ENCODE measurements at regions not wholly inside any gene's neighbourhood (a gene's known extent, or its start where the extent isn't known, plus 50 kb on each side); places are given as distances from the start of the nearest gene placed in this dataset.

DNA sequence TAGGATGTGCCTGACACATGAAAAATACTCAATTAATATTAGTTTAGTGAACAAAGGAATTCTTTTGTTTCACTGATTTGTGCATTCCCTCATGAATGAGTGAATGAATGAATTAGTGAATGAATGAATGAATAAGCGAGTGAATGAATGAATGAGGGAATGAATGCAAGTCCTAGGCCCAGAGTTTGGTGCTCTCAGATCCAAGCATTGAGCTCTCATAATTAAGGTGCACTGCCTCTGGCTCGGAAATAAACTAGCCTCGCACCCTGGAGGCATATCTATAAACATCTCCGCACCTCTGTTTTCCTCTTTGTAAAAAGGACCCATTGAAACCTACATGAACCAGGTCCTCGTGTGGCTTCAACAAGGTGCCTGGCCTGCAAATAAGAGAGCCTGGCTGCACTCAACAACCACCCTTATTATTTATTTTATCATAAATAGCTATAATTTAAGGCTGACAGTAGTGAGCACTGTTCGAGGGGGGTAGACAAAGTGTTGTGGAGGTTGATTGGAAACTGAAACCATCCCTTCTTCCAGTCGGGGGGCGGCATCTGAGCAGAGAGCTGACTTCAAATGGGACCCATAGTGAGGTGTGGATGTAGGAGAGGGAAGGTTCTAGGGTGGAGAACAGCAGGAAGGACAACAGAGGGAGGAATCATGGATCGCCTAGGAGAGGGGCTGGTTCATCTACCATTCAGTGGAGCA, 316.8 kb downstream of the BCL11B start:
- Histone ChIP-seq H3K27ac (ENCODE audit: low read depth in 2 of 2, low read length in 1 of 2) (no peak overlapping the region), H3K4me1 (ENCODE audit: control insufficient read depth in 1 of 2, insufficient read depth in 2 of 2, low read depth in 1 of 2, low read length in 1 of 2) (no peaks in the 10 kb centered on the region), H3K27me3 (ENCODE audit: insufficient read depth) (peaks cover 51% of the 10 kb centered on the region), H3K9ac (no peak overlapping the region), H3F3A (replicated peaks; ENCODE audit: insufficient read depth) (peaks cover 3% of the 10 kb centered on the region), H2AFZ (ENCODE audit: low read depth) (no peak overlapping the region), H3K9me2 (no peaks in the 10 kb centered on the region), H3K9me3 (no peaks in the 10 kb centered on the region), H3K4me2 (no peak overlapping the region), H4K20me1 (ENCODE audit: insufficient read depth) (no peaks in the 10 kb centered on the region), H3K4me3 (ENCODE audit: low read depth in 2 of 2, low read length in 1 of 2) (no peak overlapping the region), H3K36me3 (replicated peaks in 1 of 2; ENCODE audit: control insufficient read depth in 1 of 2, insufficient read depth in 2 of 2, low read length in 1 of 2) (no peaks in the 10 kb centered on the region), H3K79me2 (ENCODE audit: insufficient read depth) (no peaks in the 10 kb centered on the region)
- POLR2A ChIA-PET = no interaction called here
- WGBS (ENCODE audit: low lambda C conversion rate) = 9% methylated on average over 9 of the region's 9 CpGs
- TF ChIP-seq YY1 (IDR thresholded peaks at IDR 0.05; ENCODE audit: low read depth) (no peak), RXRA (IDR thresholded peaks at IDR 0.05; ENCODE audit: borderline replicate concordance, low read depth) (no peak), RAD21 (IDR thresholded peaks at IDR 0.05; ENCODE audit: low read length) (no peak)
- TF ChIP-seq, protein P1, sequence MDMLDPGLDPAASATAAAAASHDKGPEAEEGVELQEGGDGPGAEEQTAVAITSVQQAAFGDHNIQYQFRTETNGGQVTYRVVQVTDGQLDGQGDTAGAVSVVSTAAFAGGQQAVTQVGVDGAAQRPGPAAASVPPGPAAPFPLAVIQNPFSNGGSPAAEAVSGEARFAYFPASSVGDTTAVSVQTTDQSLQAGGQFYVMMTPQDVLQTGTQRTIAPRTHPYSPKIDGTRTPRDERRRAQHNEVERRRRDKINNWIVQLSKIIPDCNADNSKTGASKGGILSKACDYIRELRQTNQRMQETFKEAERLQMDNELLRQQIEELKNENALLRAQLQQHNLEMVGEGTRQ (IDR thresholded peaks at IDR 0.05; ENCODE audit: borderline replicate concordance, low read depth, low read length) = no peak
- CTCF ChIA-PET = interaction anchor here (0.8 to 0.9 kb wide), 2 partner anchors 11 to 33 kb away, joined by 3 read pairs; no protein-coding TSS in a partner anchor
- DNase-seq = no peak

DNA sequence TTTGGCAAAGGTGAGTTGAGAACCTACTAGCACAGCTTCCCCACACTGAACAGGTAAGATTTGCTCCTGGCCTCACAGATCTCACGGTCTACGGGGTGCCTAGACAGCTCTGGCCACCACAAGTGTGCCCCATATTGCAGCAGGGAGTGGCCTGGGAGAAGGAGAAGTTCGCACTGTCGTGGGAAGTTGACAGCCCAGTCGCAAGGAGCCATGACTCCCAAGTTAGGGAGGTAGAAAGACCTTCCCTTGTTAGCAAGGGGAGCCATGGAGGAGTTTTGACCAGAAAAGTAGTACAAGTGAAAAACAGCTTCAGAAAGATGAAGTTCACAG, 316.3 kb downstream of the BCL11B start:
- H3K27ac ChIP-seq (ENCODE audit: low read depth in 2 of 2, low read length in 1 of 2) = no peak overlapping the region
- no peaks in the 10 kb centered on the region for H3K36me3 ChIP-seq (replicated peaks in 1 of 2; ENCODE audit: control insufficient read depth in 1 of 2, insufficient read depth in 2 of 2, low read length in 1 of 2)
- DNase-seq = no peak
- H3K27me3 ChIP-seq (ENCODE audit: insufficient read depth) = peaks cover 51% of the 10 kb centered on the region
- no peaks in the 10 kb centered on the region for H3K4me1 ChIP-seq (ENCODE audit: control insufficient read depth in 1 of 2, insufficient read depth in 2 of 2, low read depth in 1 of 2, low read length in 1 of 2)
- no peaks in the 10 kb centered on the region for H3K9me2 ChIP-seq
- no peaks in the 10 kb centered on the region for H3K9me3 ChIP-seq
- no peak overlapping the region for H3K9ac ChIP-seq
- 6% methylated on average over 5 of the region's 5 CpGs for WGBS (ENCODE audit: low lambda C conversion rate)
- H3K4me2 ChIP-seq = no peak overlapping the region
- ChIA-PET CTCF (no interaction called here), POLR2A (no interaction called here)
- no peaks in the 10 kb centered on the region for H3K79me2 ChIP-seq (ENCODE audit: insufficient read depth)
- H3K4me3 ChIP-seq (ENCODE audit: low read depth in 2 of 2, low read length in 1 of 2) = no peak overlapping the region
- H2AFZ ChIP-seq (ENCODE audit: low read depth) = no peak overlapping the region
- no peaks in the 10 kb centered on the region for H4K20me1 ChIP-seq (ENCODE audit: insufficient read depth)
- H3F3A ChIP-seq (replicated peaks; ENCODE audit: insufficient read depth) = peaks cover 3% of the 10 kb centered on the region
- TF ChIP-seq MEF2A (IDR thresholded peaks at IDR 0.05; ENCODE audit: borderline replicate concordance, low read depth) (no peak), FOXJ3 (CRISPR knock-in tag; IDR thresholded peaks at IDR 0.05) (no peak), RXRA (IDR thresholded peaks at IDR 0.05; ENCODE audit: borderline replicate concordance, low read depth) (no peak), NRF1 (IDR thresholded peaks at IDR 0.05; ENCODE audit: low read depth, low read length) (no peak), RCOR1 (IDR thresholded peaks at IDR 0.05; ENCODE audit: low read length) (no peak)
- TF ChIP-seq, protein P1 (IDR thresholded peaks at IDR 0.05; ENCODE audit: borderline replicate concordance, low read depth, low read length) = no peak

DNA sequence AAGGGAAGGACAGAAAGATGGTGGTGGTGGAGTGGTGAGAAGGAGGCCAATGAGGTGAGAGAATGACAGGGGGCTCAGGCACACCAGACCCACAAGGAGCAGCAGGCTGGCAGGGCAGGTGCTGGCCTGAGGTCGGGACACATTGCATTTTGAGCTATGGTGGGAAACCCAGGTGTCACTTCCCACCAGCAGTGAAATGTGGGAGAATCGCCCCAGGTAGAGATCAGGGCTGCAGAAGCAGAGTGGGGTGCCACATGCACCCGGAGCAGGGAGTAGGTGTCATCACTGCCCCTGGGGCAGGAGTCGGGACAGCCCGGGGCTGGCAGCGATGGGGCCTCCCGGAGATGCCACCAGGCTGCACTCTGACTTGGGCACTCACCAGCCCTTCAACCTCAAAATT, 315.8 kb downstream of the BCL11B start:
- Histone ChIP-seq H3K4me2 (no peak overlapping the region), H3K27me3 (ENCODE audit: insufficient read depth) (peaks cover 51% of the 10 kb centered on the region), H2AFZ (ENCODE audit: low read depth) (no peak overlapping the region), H3F3A (replicated peaks; ENCODE audit: insufficient read depth) (peaks cover 3% of the 10 kb centered on the region), H3K4me1 (ENCODE audit: control insufficient read depth in 1 of 2, insufficient read depth in 2 of 2, low read depth in 1 of 2, low read length in 1 of 2) (no peaks in the 10 kb centered on the region), H3K36me3 (replicated peaks in 1 of 2; ENCODE audit: control insufficient read depth in 1 of 2, insufficient read depth in 2 of 2, low read length in 1 of 2) (no peaks in the 10 kb centered on the region), H3K9me2 (no peaks in the 10 kb centered on the region), H3K79me2 (ENCODE audit: insufficient read depth) (no peaks in the 10 kb centered on the region), H3K9me3 (no peaks in the 10 kb centered on the region), H3K9ac (no peak overlapping the region), H3K27ac (ENCODE audit: low read depth in 2 of 2, low read length in 1 of 2) (no peak overlapping the region), H4K20me1 (ENCODE audit: insufficient read depth) (no peaks in the 10 kb centered on the region), H3K4me3 (ENCODE audit: low read depth in 2 of 2, low read length in 1 of 2) (no peak overlapping the region)
- CTCF ChIA-PET = no interaction called here
- WGBS (ENCODE audit: low lambda C conversion rate) = 14% methylated on average over 5 of the region's 7 CpGs
- POLR2A ChIA-PET = no interaction called here
- TF ChIP-seq TEAD4 (IDR thresholded peaks at IDR 0.05; ENCODE audit: borderline replicate concordance, insufficient read depth) (no peak), EZH2phosphoT487 (IDR thresholded peaks at IDR 0.05; ENCODE audit: borderline replicate concordance, low read depth) (no peak), MXI1 (IDR thresholded peaks at IDR 0.05; ENCODE audit: low read depth, low read length) (no peak)
- DNase-seq = no peak

All from SK-N-SH (cell line).